Stomach (tissue), 4 donors: ENCODE measurements at regions not wholly inside any gene's neighbourhood (a gene's known extent, or its start where the extent isn't known, plus 50 kb on each side); places are given as distances from the start of the nearest gene placed in this dataset.

Source experiments
- EP300 ChIP-seq: sonication (generic); formaldehyde crosslinking; IDR thresholded peaks from one replicate; pipeline ENCODE4 v1.6.1; 2017; ENCODE audit warnings: antibody characterized with exemption
- POLR2A ChIP-seq, 4 donors: fragments of 450-650 bp; IDR thresholded peaks; one replicate each; pipeline ENCODE4 v1.6.1; 2016; ENCODE audit warnings: antibody characterized with exemption in 4 of 4, control low read depth in 2 of 4, mild to moderate bottlenecking in 1 of 4, moderate library complexity in 1 of 4
- POLR2AphosphoS5 ChIP-seq, 3 donors: sonication (generic); formaldehyde crosslinking; IDR thresholded peaks; one replicate each; pipeline ENCODE4 v1.6.1; 2016; ENCODE audit warnings: antibody characterized with exemption in 3 of 3
- TF ChIP-seq, protein P1 (sequence below), 7 experiments: fragments of 450-650 bp in 4 of 7; fragments of 200-600 bp in 3 of 7; sonication (generic) in 3 of 7; IDR thresholded peaks; one replicate each; pipeline ENCODE4 v1.5.1; 2016 to 2019; ENCODE audit warnings: antibody characterized with exemption in 7 of 7, control low read depth in 2 of 7, mild to moderate bottlenecking in 1 of 7

DNA sequence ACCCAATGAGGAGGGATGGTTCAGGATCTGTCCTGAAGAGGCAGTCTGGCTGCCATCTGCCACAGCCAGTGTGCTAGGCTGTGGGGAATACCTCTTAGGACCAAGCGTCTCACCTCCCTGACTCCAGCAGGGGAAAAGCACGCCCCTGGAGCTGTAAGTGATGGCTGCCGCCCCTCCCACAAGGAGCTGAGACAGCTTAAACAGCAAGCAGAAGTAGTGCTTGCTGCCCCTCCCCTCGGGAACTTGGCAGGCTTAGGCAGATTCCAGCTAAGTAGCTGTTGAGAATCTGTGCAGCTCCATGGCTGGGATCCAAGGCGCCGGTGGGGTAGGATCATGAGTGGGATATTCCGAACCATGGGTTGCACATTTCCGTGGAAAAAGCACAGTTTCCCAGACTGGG lies 360.4 kb upstream of the MDGA2 start:
- TF ChIP-seq, protein P1, sequence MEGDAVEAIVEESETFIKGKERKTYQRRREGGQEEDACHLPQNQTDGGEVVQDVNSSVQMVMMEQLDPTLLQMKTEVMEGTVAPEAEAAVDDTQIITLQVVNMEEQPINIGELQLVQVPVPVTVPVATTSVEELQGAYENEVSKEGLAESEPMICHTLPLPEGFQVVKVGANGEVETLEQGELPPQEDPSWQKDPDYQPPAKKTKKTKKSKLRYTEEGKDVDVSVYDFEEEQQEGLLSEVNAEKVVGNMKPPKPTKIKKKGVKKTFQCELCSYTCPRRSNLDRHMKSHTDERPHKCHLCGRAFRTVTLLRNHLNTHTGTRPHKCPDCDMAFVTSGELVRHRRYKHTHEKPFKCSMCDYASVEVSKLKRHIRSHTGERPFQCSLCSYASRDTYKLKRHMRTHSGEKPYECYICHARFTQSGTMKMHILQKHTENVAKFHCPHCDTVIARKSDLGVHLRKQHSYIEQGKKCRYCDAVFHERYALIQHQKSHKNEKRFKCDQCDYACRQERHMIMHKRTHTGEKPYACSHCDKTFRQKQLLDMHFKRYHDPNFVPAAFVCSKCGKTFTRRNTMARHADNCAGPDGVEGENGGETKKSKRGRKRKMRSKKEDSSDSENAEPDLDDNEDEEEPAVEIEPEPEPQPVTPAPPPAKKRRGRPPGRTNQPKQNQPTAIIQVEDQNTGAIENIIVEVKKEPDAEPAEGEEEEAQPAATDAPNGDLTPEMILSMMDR (IDR thresholded peaks at IDR 0.05) = no peak
- TF ChIP-seq POLR2AphosphoS5 (IDR thresholded peaks at IDR 0.05) (no peak), POLR2A (IDR thresholded peaks at IDR 0.05) (no peak), EP300 (no peak)
